Fibroblast of lung (primary cell): ENCODE measurements at regions not wholly inside any gene's neighbourhood (a gene's known extent, or its start where the extent isn't known, plus 50 kb on each side); places are given as distances from the start of the nearest gene placed in this dataset.

Source experiments
- EZH2 ChIP-seq: IDR thresholded peaks from 2 replicates; pipeline ENCODE4 v1.5.1; 2012; ENCODE audit warnings: low read length, control low read depth, mild to moderate bottlenecking; ENCODE audit errors: missing control alignments
- TF ChIP-seq, protein P1 (sequence below), 2 donors: IDR thresholded peaks in 1 of 2; conservative IDR thresholded peaks in 1 of 2; 1 replicate in 1 of 2; 2 replicates in 1 of 2; pipeline ENCODE4 v1.5.1; 2011 to 2012; ENCODE audit warnings: low read length in 2 of 2, control low read depth in 1 of 2, inconsistent platforms in 1 of 2, low read depth in 1 of 2, mild to moderate bottlenecking in 1 of 2

DNA sequence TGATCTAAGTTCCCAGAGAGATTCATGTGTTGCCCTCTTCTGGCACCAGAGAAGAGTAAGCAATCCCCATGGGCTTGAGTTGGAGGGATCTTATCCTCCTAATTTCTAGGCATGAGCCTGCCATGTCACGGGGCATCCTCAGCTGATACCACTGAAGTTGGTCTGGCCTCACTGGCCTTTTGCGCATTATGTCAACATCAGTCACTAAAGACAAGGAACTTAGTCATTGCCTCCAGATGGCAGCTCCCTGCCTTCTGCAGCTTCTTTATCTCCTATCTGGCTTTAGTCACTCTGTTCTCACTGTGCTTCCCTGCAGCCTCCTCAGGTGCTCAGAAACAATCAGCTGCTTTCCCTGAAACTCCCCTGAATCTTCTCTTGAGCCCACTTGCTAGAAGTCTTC is 312.2 kb downstream of the ADGRG6 start:
- TF ChIP-seq, protein P1, sequence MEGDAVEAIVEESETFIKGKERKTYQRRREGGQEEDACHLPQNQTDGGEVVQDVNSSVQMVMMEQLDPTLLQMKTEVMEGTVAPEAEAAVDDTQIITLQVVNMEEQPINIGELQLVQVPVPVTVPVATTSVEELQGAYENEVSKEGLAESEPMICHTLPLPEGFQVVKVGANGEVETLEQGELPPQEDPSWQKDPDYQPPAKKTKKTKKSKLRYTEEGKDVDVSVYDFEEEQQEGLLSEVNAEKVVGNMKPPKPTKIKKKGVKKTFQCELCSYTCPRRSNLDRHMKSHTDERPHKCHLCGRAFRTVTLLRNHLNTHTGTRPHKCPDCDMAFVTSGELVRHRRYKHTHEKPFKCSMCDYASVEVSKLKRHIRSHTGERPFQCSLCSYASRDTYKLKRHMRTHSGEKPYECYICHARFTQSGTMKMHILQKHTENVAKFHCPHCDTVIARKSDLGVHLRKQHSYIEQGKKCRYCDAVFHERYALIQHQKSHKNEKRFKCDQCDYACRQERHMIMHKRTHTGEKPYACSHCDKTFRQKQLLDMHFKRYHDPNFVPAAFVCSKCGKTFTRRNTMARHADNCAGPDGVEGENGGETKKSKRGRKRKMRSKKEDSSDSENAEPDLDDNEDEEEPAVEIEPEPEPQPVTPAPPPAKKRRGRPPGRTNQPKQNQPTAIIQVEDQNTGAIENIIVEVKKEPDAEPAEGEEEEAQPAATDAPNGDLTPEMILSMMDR (conservative IDR thresholded peaks at IDR 0.05 in 1 of 2, IDR thresholded peaks at IDR 0.05 in 1 of 2; ENCODE audit: low read depth in 1 of 2, low read length in 2 of 2), result no peak
- TF ChIP-seq EZH2, result no peak
